Astrocyte (in vitro differentiated cells and primary cell): ENCODE measurements at regions not wholly inside any gene's neighbourhood (a gene's known extent, or its start where the extent isn't known, plus 50 kb on each side); places are given as distances from the start of the nearest gene placed in this dataset.

ENCODE experiments used
- DNase-seq: peaks from one replicate; pipeline ENCODE4 v3.0.0-alpha.2; 2010; ENCODE audit warnings: low read depth
- FAIRE-seq: peaks from 2 replicates; lab custom pipeline; 2011; peaks lifted over from hg19 to GRCh38; lab: Jason Lieb, UNC
- H2AFZ ChIP-seq: 2 replicates; pipeline ENCODE4 v1.6.0; 2012; ENCODE audit warnings: low read depth, low read length, inconsistent platforms
- H3K27ac ChIP-seq: 2 replicates; pipeline ENCODE4 v1.5.1; 2011; ENCODE audit warnings: low read depth, low read length, inconsistent platforms
- H3K27me3 ChIP-seq: 2 replicates; pipeline ENCODE4 v1.6.0; 2011; ENCODE audit warnings: low read length, inconsistent platforms; ENCODE audit not compliant: insufficient read depth
- H3K36me3 ChIP-seq: 2 replicates; pipeline ENCODE4 v1.5.1; 2011; ENCODE audit warnings: low read length, inconsistent platforms; ENCODE audit not compliant: insufficient read depth
- H3K4me1 ChIP-seq: 2 replicates; pipeline ENCODE4 v1.5.1; 2011; ENCODE audit warnings: low read length, inconsistent platforms; ENCODE audit not compliant: insufficient read depth
- H3K4me2 ChIP-seq: 2 replicates; pipeline ENCODE4 v1.6.0; 2012; ENCODE audit warnings: low read length, inconsistent platforms
- H3K4me3 ChIP-seq: 2 replicates; pipeline ENCODE4 v1.5.1; 2011; ENCODE audit warnings: low read depth, mild to moderate bottlenecking, low read length, inconsistent platforms; ENCODE audit not compliant: insufficient read depth
- H3K79me2 ChIP-seq: 2 replicates; pipeline ENCODE4 v1.6.0; 2012; ENCODE audit warnings: mild to moderate bottlenecking, low read length, inconsistent platforms; ENCODE audit not compliant: insufficient read depth
- H3K9ac ChIP-seq: 2 replicates; pipeline ENCODE4 v1.6.0; 2012; ENCODE audit warnings: mild to moderate bottlenecking, low read length, inconsistent platforms
- H3K9me3 ChIP-seq: 2 replicates; pipeline ENCODE4 v1.5.1; 2012; ENCODE audit warnings: low read depth, mild to moderate bottlenecking, low read length, inconsistent platforms; ENCODE audit not compliant: insufficient read depth
- H4K20me1 ChIP-seq: 2 replicates; pipeline ENCODE4 v1.6.0; 2012; ENCODE audit warnings: low read length, inconsistent platforms; ENCODE audit not compliant: insufficient read depth
- H3K27ac Mint-ChIP-seq: one replicate; pipeline ENCODE4 v1.8.0; 2021; ENCODE audit warnings: mild to moderate bottlenecking, mixed read lengths; ENCODE audit not compliant: unreplicated experiment
- H3K27me3 Mint-ChIP-seq: one replicate; pipeline ENCODE4 v1.8.0; 2021; ENCODE audit warnings: low read depth, mixed read lengths; ENCODE audit not compliant: unreplicated experiment
- H3K36me3 Mint-ChIP-seq: one replicate; pipeline ENCODE4 v1.8.0; 2021; ENCODE audit warnings: low read depth, mixed read lengths; ENCODE audit not compliant: unreplicated experiment
- H3K4me1 Mint-ChIP-seq: one replicate; pipeline ENCODE4 v1.8.0; 2021; ENCODE audit warnings: low read depth, mixed read lengths; ENCODE audit not compliant: unreplicated experiment
- H3K4me3 Mint-ChIP-seq: one replicate; pipeline ENCODE4 v1.8.0; 2021; ENCODE audit warnings: mild to moderate bottlenecking, moderate library complexity, mixed read lengths; ENCODE audit not compliant: unreplicated experiment
- H3K9me3 Mint-ChIP-seq: one replicate; pipeline ENCODE4 v1.8.0; 2021; ENCODE audit warnings: mild to moderate bottlenecking, mixed read lengths; ENCODE audit not compliant: unreplicated experiment
- CTCF ChIP-seq: IDR thresholded peaks from 2 replicates; pipeline ENCODE4 v1.5.1; 2011; ENCODE audit warnings: low read depth, mild to moderate bottlenecking, inconsistent platforms, low read length, moderate library complexity; ENCODE audit not compliant: insufficient read depth
- EZH2 ChIP-seq: IDR thresholded peaks from 2 replicates; pipeline ENCODE4 v1.6.1; 2012; ENCODE audit warnings: mild to moderate bottlenecking, low read length, inconsistent platforms; ENCODE audit not compliant: insufficient read depth

GRCh38 chr3:4897765-4898453, 81.3 kb upstream of the BHLHE40 start:
- peak overlapping the region; percentile 70 for H3K27ac Mint-ChIP-seq
- DNase-seq (peak; percentile 47), FAIRE-seq (no peak)
- Histone ChIP-seq H3K27ac (peak overlapping the region; percentile 4), H3K4me1 (peaks cover 13% of the 10 kb centered on the region), H3K9ac (no peak overlapping the region), H3K27me3 (no peaks in the 10 kb centered on the region), H2AFZ (peak overlapping the region; percentile 31), H3K4me2 (peak overlapping the region; percentile 6), H3K79me2 (no peaks in the 10 kb centered on the region), H3K36me3 (no peaks in the 10 kb centered on the region), H3K9me3 (no peaks in the 10 kb centered on the region), H3K4me3 (no peak overlapping the region), H4K20me1 (no peaks in the 10 kb centered on the region)
- no peak overlapping the region for H3K4me3 Mint-ChIP-seq
- H3K36me3 Mint-ChIP-seq: no peaks in the 10 kb centered on the region
- no peaks in the 10 kb centered on the region for H3K9me3 Mint-ChIP-seq
- H3K27me3 Mint-ChIP-seq: peaks cover 6% of the 10 kb centered on the region
- TF ChIP-seq EZH2 (no peak), CTCF (no peak)
- peaks cover 22% of the 10 kb centered on the region for H3K4me1 Mint-ChIP-seq

GRCh38 chr3:4898454-4899313, 80.6 kb upstream of the BHLHE40 start:
- H3K36me3 Mint-ChIP-seq: no peaks in the 10 kb centered on the region
- DNase-seq (peak; percentile 46), FAIRE-seq (no peak)
- no peaks in the 10 kb centered on the region for H3K9me3 ChIP-seq
- no peaks in the 10 kb centered on the region for H4K20me1 ChIP-seq
- H3K4me1 ChIP-seq: peaks cover 13% of the 10 kb centered on the region
- H3K36me3 ChIP-seq: no peaks in the 10 kb centered on the region
- no peak overlapping the region for H2AFZ ChIP-seq
- H3K4me1 Mint-ChIP-seq: peaks cover 22% of the 10 kb centered on the region
- no peak overlapping the region for H3K4me3 Mint-ChIP-seq
- H3K4me2 ChIP-seq: peak overlapping the region; percentile 6
- peak overlapping the region; percentile 70 for H3K27ac Mint-ChIP-seq
- no peak overlapping the region for H3K4me3 ChIP-seq
- H3K9me3 Mint-ChIP-seq: no peaks in the 10 kb centered on the region
- no peak overlapping the region for H3K9ac ChIP-seq
- TF ChIP-seq CTCF: no peak
- TF ChIP-seq EZH2: no peak
- peaks cover 6% of the 10 kb centered on the region for H3K27me3 Mint-ChIP-seq
- H3K27me3 ChIP-seq: no peaks in the 10 kb centered on the region
- no peak overlapping the region for H3K27ac ChIP-seq
- no peaks in the 10 kb centered on the region for H3K79me2 ChIP-seq
